Pons (tissue), 1 donor: ENCODE measurements at regions not wholly inside any gene's neighbourhood (a gene's known extent, or its start where the extent isn't known, plus 50 kb on each side); places are given as distances from the start of the nearest gene placed in this dataset.

Source experiments
- DNase-seq: peaks from one replicate; pipeline ENCODE4 v3.0.0-alpha.2; 2016; ENCODE audit warnings: low spot score

DNA sequence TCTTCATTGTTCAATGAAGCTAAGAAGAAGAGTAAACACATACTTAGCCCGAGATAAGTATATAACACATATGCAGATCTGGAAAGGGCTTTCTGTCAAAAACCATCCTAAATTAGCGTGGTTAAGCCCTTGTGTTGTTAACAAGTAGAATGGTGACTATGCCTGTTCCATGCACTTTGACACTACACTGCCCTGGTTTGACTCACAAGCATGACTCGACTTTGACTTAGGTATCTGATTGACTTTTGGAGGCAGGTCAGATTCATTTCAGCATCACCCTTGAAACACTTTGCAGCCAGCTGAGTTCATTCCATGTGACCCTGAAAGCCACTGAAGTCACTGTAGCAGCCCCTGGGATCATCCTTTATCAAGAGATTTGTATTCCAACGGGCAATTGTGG lies 239.8 kb downstream of the TBX18 start:
- DNase-seq = no peak

GRCh38 chr6:84522135-84522549 lies 242.3 kb downstream of the TBX18 start:
- peak; percentile 2 for DNase-seq

DNA sequence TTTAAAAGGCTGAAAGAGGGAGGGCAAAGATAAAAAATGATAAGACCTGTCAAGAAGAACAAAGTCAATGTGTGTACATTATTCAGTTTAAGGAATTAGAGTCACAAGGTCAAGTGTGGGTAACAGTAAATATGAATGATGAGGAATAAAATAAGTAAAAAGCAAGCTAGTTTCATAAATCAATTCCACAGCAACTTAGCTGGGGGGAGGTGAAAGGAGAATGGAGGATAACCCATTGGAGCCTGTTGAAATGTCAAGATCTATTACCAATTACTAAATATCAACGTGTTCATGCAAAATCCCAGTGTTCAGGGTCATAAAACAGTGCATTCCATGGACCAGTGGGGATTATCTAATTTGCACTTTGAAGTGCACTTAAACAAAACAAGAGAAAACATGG lies 242.9 kb downstream of the TBX18 start:
- no peak for DNase-seq

DNA sequence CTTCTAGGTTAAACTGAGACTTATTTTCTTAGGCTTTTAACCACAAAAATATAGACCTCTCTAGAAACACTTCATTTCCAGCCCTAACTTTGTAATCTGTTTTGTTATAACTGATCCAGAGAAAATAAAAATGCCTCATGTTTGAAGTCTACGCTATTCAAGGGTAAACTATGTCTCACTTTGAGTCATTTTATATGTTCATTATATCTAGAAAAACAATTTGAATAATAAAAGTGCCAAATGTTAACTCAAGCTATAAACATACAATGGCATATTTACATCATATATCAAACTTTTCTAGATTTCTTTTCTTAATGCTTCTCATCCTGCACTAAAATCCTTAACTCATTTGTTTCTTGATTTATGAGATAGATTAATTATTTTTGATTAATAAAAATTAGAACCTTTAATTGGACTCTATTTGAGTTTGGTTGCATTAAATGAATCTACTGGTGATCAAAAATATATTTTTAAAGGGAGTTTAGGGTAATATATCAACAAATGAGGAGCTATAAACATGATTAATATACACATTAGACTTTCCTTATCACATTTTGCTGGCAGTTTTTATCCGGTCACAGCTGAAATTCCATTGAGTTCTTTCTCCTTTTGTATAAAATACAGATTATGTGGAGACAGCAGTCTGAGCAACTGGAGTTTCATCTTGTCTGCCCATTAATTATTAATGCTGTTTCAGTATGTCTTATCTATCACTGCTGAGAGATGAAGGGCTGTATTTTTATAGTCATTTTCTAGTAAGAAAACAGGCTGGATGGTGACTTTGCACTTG lies 246.5 kb downstream of the TBX18 start:
- DNase-seq = no peak

- no peak for DNase-seq
Measured at GRCh38 chr6:84516154-84516553, 248.2 kb downstream of the TBX18 start.

DNA sequence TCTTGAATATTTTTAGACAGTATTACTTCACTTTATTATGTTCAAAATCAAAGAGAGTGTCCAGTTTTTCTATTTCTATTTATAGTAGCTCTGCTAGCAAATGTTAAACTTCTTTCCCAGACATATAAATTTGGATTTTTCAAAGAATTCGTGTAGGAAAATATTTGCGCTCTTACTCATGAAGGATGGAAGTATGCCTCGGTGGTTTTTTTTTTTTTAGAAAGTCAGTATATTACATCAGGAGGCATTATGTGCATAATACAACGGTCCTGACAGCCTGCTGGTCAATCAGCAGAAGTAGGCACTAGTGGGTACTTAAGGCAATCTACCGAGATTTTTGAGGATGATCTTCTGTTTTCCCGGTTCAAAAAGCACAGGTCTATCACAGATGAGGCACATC lies 249.3 kb downstream of the TBX18 start:
- no peak for DNase-seq

GRCh38 chr6:84514089-84514971 lies 250.1 kb downstream of the TBX18 start:
- DNase-seq = no peak

DNA sequence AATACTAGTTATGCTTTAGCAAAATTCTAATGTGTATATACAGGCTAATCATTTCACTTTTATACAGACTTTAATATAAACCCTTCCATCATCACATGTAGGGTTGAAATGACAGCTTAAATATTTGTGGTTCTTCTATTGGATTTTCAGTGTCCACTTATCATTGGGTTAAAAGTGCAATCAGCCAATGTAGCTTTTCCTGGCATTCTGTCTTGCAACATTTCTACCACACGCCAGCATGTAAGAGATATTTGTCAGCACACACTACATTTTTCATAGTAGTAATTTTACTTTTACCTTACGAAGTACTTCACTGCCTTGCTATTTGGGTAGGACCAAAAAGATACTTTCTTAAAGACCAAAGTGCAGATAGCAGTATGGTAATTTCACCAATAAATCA lies 252.0 kb downstream of the TBX18 start:
- no peak for DNase-seq

DNA sequence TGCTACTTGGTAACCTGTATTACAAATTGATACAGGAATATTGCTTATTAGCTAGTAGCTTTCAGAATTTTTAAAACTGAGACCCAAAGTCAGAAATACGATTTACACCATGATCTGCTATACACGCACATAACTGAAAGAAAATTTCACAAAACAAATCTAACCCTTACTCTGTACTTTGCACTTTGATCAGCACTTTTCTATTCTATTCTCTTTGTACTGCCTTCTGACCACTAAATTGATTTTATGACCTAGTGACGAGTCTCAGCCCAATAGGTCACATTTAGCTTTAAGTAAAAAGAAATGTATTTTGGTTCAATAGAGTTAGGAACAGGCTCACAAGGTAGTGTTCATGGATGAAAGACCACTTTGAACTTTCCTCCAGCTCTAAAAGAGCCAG lies 252.5 kb downstream of the TBX18 start:
- no peak for DNase-seq

DNA sequence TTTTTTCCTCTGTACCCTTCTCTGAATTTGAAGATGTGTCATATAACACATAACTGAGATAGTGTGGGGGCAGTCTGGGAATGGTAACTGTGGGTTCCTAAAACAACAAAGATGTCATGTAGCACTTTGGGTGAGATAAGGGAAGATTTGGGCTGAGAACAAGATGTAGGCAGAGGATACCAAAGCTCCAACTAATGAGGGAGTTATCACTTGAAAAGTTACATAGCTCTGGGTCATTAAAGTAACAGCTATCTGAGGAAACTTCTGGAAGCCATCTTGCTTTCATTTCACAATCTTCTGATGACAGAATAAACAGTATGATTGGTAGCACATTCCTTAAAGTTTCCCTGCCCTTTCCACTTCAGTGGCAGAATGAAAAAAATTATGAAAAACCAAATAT lies 255.4 kb downstream of the TBX18 start:
- DNase-seq = no peak

DNA sequence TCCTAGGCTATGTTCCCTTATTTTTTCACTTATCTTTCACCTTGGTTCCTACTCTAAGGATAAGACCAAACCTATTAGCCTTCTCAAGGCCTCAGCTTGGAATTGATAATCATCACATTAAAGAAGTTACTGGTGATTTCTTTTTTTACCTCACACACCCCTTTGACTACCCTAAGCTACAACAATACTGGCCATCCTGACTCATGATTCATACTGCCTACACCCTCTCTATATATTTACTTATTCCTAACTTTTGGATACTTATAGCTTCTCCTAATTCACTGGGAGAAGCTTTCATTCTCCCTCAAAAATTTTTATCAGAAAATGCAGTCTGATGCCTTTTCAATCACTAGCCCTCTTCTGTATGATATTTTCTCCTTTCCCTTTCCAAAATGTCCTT lies 256.1 kb downstream of the TBX18 start:
- no peak for DNase-seq

DNA sequence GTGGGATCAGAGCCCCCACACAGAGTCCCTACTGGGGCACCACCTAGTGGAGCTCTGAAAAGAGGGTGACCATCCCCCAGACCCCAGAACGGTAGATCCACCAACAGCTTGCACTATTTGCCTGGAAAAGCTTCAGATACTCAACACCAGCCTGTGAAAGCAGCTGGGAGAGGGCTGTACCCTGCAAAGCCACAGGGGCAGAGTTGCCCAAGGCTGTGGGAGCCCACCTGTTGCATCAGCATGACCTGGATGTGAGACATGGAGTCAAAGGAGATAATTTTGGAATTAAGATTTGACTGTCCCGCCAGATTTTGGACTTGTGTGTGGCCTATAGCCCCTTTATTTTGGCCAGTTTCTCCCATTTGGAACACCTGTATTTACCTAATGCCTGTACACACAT lies 260.4 kb downstream of the TBX18 start:
- DNase-seq = no peak

GRCh38 chr6:84501315-84501714 lies 263.1 kb downstream of the TBX18 start:
- no peak for DNase-seq

- DNase-seq = no peak
Measured at GRCh38 chr6:84500726-84501125, 263.7 kb downstream of the TBX18 start.

GRCh38 chr6:84498905-84499304 lies 265.5 kb downstream of the TBX18 start:
- no peak for DNase-seq

DNA sequence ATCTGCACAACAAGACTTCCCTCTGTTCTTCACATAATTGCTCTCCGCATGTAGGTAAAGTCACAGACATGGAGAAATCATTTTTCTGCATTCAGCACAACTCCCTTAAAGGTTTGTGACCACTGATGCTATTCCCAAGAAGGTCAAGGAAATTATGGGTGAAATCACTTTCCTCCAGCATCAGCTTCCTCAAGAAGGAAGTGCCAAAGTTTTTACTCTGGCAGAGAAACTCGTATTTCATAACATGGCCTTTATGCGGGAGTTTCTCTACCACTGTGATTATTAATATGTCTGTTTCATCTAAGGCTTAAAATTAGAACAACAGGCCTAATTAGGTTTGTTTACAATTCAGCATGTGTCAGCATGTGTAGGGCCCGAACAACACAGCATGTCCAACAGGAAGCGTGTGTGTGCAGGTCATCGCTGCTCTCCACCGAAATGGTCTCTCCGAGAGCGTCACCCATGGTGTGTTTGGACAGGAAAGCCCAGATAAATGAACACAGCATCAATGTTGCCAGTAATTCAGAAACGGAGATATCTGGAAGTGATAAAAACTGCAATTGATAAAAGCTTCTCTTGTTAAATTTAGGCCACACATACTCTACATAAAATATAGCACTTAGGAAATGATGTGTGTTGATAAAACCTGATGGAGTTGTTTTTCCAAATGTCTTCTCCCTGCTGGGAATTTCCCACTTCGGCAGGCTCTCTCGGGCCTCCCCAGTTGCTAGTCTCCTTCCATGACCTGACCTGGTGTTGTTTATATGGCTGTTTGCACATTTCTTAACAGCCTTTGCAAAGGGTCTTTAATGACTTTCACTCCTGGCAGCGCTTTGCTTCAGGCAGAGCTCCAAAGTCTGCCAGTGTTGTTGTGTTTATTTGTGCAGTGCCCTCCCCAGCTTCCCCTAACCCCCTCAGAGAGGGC lies 265.1 kb upstream of the CEP162 start:
- DNase-seq = no peak

DNA sequence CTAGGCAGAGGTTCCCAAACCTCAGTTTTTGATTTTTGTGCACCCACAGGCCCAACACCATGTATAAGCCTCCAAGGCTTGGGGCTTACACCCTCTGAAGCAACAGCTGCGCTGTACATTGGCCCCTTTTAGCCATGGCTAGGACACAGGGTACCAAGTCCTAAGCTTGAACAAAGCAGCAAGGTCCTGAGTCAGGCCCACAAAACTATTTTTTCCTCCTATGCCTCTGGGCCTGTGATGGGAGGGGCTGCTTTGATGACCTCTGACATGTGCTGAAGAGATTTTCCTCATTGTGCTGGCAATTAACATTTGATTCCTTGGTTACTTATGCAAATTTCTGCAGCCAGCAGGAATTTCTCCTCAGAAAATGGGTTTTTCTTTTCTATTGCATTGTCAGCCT lies 262.2 kb upstream of the CEP162 start:
- DNase-seq = no peak

DNA sequence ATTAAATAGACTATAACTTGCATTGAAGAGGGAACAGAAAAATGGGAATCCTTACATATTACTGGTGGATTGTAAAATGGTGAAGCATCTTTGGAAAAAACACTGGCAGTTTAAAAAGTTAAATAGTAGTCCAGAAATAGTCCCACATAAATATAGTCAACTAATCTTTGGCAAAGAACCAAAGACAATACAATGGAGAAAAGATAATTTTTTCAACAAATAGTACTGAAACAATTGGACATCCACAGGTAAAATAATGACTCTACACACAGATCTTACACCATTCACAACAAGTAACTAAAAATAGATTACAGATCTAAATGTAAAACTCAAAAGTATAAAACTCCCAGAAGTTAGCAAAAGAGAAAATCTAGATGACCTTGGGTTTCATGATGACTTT lies 259.1 kb upstream of the CEP162 start:
- no peak for DNase-seq

DNA sequence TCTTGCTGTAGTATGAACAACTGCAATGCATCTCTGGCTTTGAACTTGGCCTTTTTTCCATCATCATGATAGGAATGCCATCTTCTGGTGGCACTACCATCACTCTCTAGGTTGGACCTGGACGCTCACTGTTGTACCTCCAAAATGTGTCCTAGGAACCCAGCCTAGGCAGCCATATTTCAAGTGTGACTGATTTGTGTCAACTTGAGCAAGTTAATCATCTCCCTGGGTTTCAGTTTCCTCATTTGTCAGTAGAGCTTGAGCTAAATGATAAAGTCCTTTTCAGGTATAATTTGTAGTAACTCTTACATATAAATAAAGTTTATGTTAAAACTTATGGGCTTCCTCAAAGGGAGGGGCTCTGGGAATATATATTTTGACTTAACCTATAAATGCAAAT lies 241.7 kb upstream of the CEP162 start:
- DNase-seq = no peak

DNA sequence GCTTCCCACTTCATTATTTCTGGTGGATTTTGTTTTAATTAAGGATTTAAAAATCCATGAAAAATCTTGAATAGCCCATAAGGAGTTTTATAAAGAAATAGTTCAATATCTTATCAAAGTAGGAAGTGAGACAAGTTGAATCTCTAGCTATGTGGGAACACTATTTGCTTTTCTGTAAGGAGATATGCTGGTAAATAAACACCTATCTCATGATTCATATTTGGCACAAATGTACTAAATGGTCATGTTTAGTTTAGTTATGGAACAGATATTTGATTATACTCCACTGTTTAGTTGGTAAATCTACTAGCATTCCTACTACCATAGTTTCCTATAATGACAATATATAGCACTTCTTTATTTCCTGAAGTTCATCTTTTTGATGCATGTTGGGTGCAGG lies 239.9 kb upstream of the CEP162 start:
- DNase-seq = no peak

- DNase-seq = no peak
Measured at GRCh38 chr6:84466511-84466910, 239.1 kb upstream of the CEP162 start.

DNA sequence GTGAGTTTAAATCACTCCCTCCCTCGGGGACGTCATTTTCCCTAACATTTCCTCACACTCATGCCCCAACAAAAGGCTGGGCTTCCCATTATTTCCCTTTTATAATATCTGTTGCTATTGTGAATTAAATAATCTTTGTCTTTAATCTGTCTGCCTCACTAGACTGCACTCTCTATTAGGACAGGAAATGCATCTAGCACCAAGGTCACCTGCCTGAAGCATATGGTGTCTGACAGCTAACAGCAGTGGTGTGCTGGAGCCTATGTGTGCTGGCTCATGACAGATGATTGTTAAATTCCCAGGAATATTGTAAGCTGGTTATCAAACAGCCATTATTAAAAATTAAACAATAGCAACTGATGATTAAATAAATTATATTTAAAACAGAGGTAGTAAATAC lies 237.0 kb upstream of the CEP162 start:
- no peak for DNase-seq
